Osteocyte (in vitro differentiated cells): ENCODE measurements at regions not wholly inside any gene's neighbourhood (a gene's known extent, or its start where the extent isn't known, plus 50 kb on each side); places are given as distances from the start of the nearest gene placed in this dataset.

Experiments
- DNase-seq: peaks from one replicate; pipeline ENCODE4 v3.0.0; 2021; ENCODE audit warnings: mixed read lengths; ENCODE audit not compliant: unreplicated experiment; ENCODE audit errors: extremely low spot score
- H3K27ac Mint-ChIP-seq: one replicate; pipeline ENCODE4 v1.8.0; 2021; ENCODE audit warnings: mild to moderate bottlenecking, mixed read lengths; ENCODE audit not compliant: unreplicated experiment
- H3K27me3 Mint-ChIP-seq: one replicate; pipeline ENCODE4 v1.8.0; 2021; ENCODE audit warnings: mixed read lengths; ENCODE audit not compliant: unreplicated experiment
- H3K36me3 Mint-ChIP-seq: one replicate; pipeline ENCODE4 v1.8.0; 2021; ENCODE audit warnings: mixed read lengths; ENCODE audit not compliant: unreplicated experiment
- H3K4me1 Mint-ChIP-seq: one replicate; pipeline ENCODE4 v1.8.0; 2021; ENCODE audit warnings: mixed read lengths; ENCODE audit not compliant: unreplicated experiment
- H3K4me3 Mint-ChIP-seq: one replicate; pipeline ENCODE4 v1.8.0; 2021; ENCODE audit warnings: mild to moderate bottlenecking, moderate library complexity, mixed read lengths; ENCODE audit not compliant: unreplicated experiment
- H3K9me3 Mint-ChIP-seq: one replicate; pipeline ENCODE4 v1.8.0; 2021; ENCODE audit warnings: mixed read lengths; ENCODE audit not compliant: unreplicated experiment
- CTCF ChIP-seq: fragments of 200-600 bp; sonication (generic); IDR thresholded peaks from 2 replicates; pipeline ENCODE4 v1.5.0; 2021; ENCODE audit warnings: antibody characterized with exemption, mild to moderate bottlenecking, moderate library complexity

GRCh38 chr1:219430419-219430818 lies 182.5 kb downstream of the ZC3H11B start:
- DNase-seq = no peak
- H3K36me3 Mint-ChIP-seq = no peaks in the 10 kb centered on the region
- H3K9me3 Mint-ChIP-seq = no peaks in the 10 kb centered on the region

GRCh38 chr1:219428651-219429050 lies 184.3 kb downstream of the ZC3H11B start:
- no peaks in the 10 kb centered on the region for H3K4me1 Mint-ChIP-seq
- no peak for DNase-seq
- TF ChIP-seq CTCF = no peak
- H3K4me3 Mint-ChIP-seq = no peak overlapping the region
- no peak overlapping the region for H3K27ac Mint-ChIP-seq
- H3K9me3 Mint-ChIP-seq = no peaks in the 10 kb centered on the region
- no peaks in the 10 kb centered on the region for H3K36me3 Mint-ChIP-seq
- H3K27me3 Mint-ChIP-seq = no peaks in the 10 kb centered on the region

More at GRCh38 chr1:219430419-219430818, 182.5 kb downstream of the ZC3H11B start:
- no peaks in the 10 kb centered on the region for H3K27me3 Mint-ChIP-seq
- no peak overlapping the region for H3K27ac Mint-ChIP-seq
- H3K4me1 Mint-ChIP-seq = no peaks in the 10 kb centered on the region
- TF ChIP-seq CTCF = no peak
- H3K4me3 Mint-ChIP-seq = no peak overlapping the region

GRCh38 chr1:219427989-219428388 lies 184.9 kb downstream of the ZC3H11B start:
- Mint-ChIP-seq H3K27me3 (no peaks in the 10 kb centered on the region), H3K9me3 (no peaks in the 10 kb centered on the region), H3K4me3 (no peak overlapping the region), H3K4me1 (peaks cover under 1% of the 10 kb centered on the region), H3K36me3 (no peaks in the 10 kb centered on the region), H3K27ac (no peak overlapping the region)
- TF ChIP-seq CTCF = no peak
- DNase-seq = no peak

- no peak for TF ChIP-seq CTCF
Observed at GRCh38 chr1:219427403-219427802, 185.5 kb downstream of the ZC3H11B start.

GRCh38 chr1:219422811-219423598 lies 189.9 kb downstream of the ZC3H11B start:
- DNase-seq = no peak
- no peak overlapping the region for H3K4me3 Mint-ChIP-seq
- no peaks in the 10 kb centered on the region for H3K36me3 Mint-ChIP-seq
- H3K27ac Mint-ChIP-seq = no peak overlapping the region
- H3K9me3 Mint-ChIP-seq = no peaks in the 10 kb centered on the region
- TF ChIP-seq CTCF = no peak
- H3K27me3 Mint-ChIP-seq = no peaks in the 10 kb centered on the region
- peaks cover 4% of the 10 kb centered on the region for H3K4me1 Mint-ChIP-seq

More at GRCh38 chr1:219427403-219427802, 185.5 kb downstream of the ZC3H11B start:
- no peaks in the 10 kb centered on the region for H3K36me3 Mint-ChIP-seq
- H3K9me3 Mint-ChIP-seq = no peaks in the 10 kb centered on the region
- H3K4me1 Mint-ChIP-seq = peaks cover 4% of the 10 kb centered on the region
- DNase-seq = no peak
- H3K27ac Mint-ChIP-seq = no peak overlapping the region
- H3K4me3 Mint-ChIP-seq = no peak overlapping the region
- no peaks in the 10 kb centered on the region for H3K27me3 Mint-ChIP-seq
